ENCODE measurements at regions not wholly inside any gene's neighbourhood (a gene's known extent, or its start where the extent isn't known, plus 50 kb on each side); places are given as distances from the start of the nearest gene placed in this dataset.

GRCh38 chr2:22596306-22596705 is 788.7 kb upstream of the KLHL29 start:
- no peak for ATAC-seq

DNA sequence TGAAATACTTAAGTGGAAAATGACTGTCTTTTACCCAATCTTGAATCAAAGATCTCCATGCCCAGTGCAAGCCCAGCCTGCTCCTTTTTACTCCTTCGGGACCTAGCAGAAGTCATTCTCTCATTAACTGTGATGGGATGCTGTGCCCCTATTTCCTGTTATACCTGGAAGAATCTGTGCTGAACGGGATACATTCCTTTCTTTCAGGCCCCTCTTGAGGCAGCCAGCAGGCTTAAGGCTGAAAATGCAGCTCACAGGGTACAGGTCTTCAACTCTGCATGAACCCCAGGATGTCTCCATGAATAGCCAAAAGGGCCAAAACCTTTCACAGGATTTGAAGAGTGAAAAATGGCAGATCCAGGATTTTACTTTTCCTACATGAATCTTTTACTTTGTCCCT is 784.8 kb upstream of the KLHL29 start:
- H3K4me1 ChIP-seq: no peaks in the 10 kb centered on the region
- ATAC-seq (no peak), DNase-seq (no peak)
- H3K4me3 ChIP-seq: no peak overlapping the region
- WGBS, 4 donors: 42 to 60% (median 50%) methylated on average over 2 of the region's 2 CpGs
- no peaks in the 10 kb centered on the region for H3K36me3 ChIP-seq
- TF ChIP-seq POLR2A (IDR thresholded peaks at IDR 0.05) (no peak), CTCF (IDR thresholded peaks at IDR 0.05) (no peak)
- no peaks in the 10 kb centered on the region for H3K9me3 ChIP-seq
- intact Hi-C loops (cut with DNase I): no loop called here
- H3K27ac ChIP-seq: no peak overlapping the region
- no peaks in the 10 kb centered on the region for H3K27me3 ChIP-seq

More at GRCh38 chr2:22596306-22596705, 788.7 kb upstream of the KLHL29 start:
- Histone ChIP-seq H3K9me3 (peaks cover 0 to 15% (median 2%) of the 10 kb centered on the region in 12 donors), H3K4me1 (no peaks in the 10 kb centered on the region), H3K27me3 (no peaks in the 10 kb centered on the region), H3K27ac (no peak overlapping the region), H3K36me3 (no peaks in the 10 kb centered on the region), H3K4me3 (no peak overlapping the region)
- intact Hi-C loops (cut with DNase I): no loop called here
- WGBS, 4 donors: 64 to 76% (median 74%) methylated on average over 5 of the region's 5 CpGs
- no peak for DNase-seq
- TF ChIP-seq POLR2A (IDR thresholded peaks at IDR 0.05): no peak
- TF ChIP-seq CTCF (IDR thresholded peaks at IDR 0.05): no peak

DNA sequence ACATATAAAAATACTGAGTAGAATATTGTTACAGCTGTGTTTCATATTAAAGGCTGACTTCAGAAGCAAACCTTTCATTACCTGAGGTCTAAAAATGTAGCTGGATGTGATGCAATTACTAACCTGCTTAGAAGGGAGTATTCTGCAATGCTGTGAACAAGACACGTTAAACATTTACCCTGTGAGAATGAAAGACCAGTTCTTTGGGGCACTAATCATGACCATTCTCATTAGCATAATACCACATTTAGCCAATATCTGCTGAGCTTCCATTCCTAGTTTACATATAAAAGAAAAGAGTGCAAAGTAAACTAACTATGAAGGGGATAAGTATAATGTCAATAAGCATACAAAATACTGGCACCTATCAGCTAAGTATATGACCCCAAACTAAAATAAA is 784.0 kb upstream of the KLHL29 start:
- no peak overlapping the region for H3K27ac ChIP-seq
- 65 to 86% (median 77%) methylated on average over 1 of the region's 1 CpG for WGBS, 4 donors
- H3K36me3 ChIP-seq: no peaks in the 10 kb centered on the region

DNA sequence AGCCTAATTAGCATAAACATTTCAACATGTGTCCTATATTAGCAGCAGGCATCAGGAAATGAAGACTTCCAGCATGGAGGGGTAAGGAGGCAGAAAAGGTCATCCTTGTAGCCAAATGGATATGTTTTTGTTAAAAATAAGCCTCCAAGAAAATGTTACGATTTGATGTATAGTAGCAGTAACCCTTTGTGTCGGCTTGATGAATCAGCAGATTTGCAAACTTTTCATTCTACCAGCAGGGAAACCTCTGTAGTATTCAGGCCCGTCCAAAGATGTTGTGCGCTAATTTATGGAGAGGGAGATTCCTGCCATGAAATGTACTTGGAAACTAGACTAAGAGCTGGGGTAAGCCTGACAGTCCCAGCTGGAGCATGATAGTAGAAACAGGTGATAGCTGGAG is 780.8 kb upstream of the KLHL29 start:
- Histone ChIP-seq H3K9me3 (no peaks in the 10 kb centered on the region), H3K4me1 (no peaks in the 10 kb centered on the region), H3K27me3 (no peaks in the 10 kb centered on the region), H3K36me3 (no peaks in the 10 kb centered on the region), H3K27ac (no peak overlapping the region), H3K4me3 (no peak overlapping the region)
- DNase-seq: no peak
- TF ChIP-seq CTCF (IDR thresholded peaks at IDR 0.05) (no peak), POLR2A (IDR thresholded peaks at IDR 0.05) (no peak)
- no peak for ATAC-seq
- WGBS, 4 donors: 82 to 88% (median 83%) methylated on average over 4 of the region's 4 CpGs
- intact Hi-C loops (cut with DNase I): no loop called here

More for the DNA sequence above, 784.0 kb upstream of the KLHL29 start:
- Histone ChIP-seq H3K4me3 (no peak overlapping the region), H3K27me3 (no peaks in the 10 kb centered on the region), H3K9me3 (no peaks in the 10 kb centered on the region), H3K4me1 (no peaks in the 10 kb centered on the region)
- no peak for DNase-seq
- no peak for TF ChIP-seq CTCF (IDR thresholded peaks at IDR 0.05)
- no peak for TF ChIP-seq POLR2A (IDR thresholded peaks at IDR 0.05)
- no peak for ATAC-seq
- intact Hi-C loops (cut with DNase I): no loop called here

Data from heart left ventricle (tissue), 16 donors.